ENCODE measurements at regions not wholly inside any gene's neighbourhood (a gene's known extent, or its start where the extent isn't known, plus 50 kb on each side); places are given as distances from the start of the nearest gene placed in this dataset.

- FAIRE-seq (no peak), DNase-seq (ENCODE audit: low read depth in 1 of 2, low spot score in 2 of 2) (no peak)
- Histone ChIP-seq H3K79me2 (ENCODE audit: control insufficient read depth in 1 of 2, insufficient read depth in 2 of 2, low read length in 2 of 2) (no peaks in the 10 kb centered on the region), H3K9ac (replicated peaks in 1 of 4; ENCODE audit: extremely low read depth in 1 of 4, low read depth in 3 of 4, low read length in 3 of 4) (no peak overlapping the region), H3K14ac (ENCODE audit: insufficient read length) (no peak overlapping the region), H3K9me3 (ENCODE audit: insufficient read depth in 2 of 2, low read depth in 1 of 2, low read length in 1 of 2) (no peaks in the 10 kb centered on the region), H3K23me2 (ENCODE audit: low read depth, low read length) (no peaks in the 10 kb centered on the region), H2BK12ac (ENCODE audit: low read depth, low read length) (no peak overlapping the region), H3K27ac (ENCODE audit: low read depth, low read length) (no peak overlapping the region), H3K4me2 (ENCODE audit: insufficient read depth in 1 of 2, low read depth in 2 of 2, low read length in 2 of 2) (no peak overlapping the region), H4K91ac (replicated peaks; ENCODE audit: insufficient read length, low read length) (no peak overlapping the region), H2BK20ac (ENCODE audit: low read length) (no peak overlapping the region), H3K18ac (ENCODE audit: extremely low read depth, low read length) (no peak overlapping the region), H3K4ac (replicated peaks; ENCODE audit: insufficient read length, low read depth, low read length) (no peak overlapping the region), H3K79me1 (ENCODE audit: low read depth, low read length) (no peaks in the 10 kb centered on the region), H4K5ac (ENCODE audit: insufficient read length, low read depth, low read length) (no peak overlapping the region), H3K36me3 (ENCODE audit: control insufficient read depth in 2 of 4, insufficient read depth in 4 of 4, low read length in 3 of 4) (no peaks in the 10 kb centered on the region), H3K4me1 (replicated peaks in 1 of 4; ENCODE audit: control insufficient read depth in 3 of 4, insufficient read depth in 4 of 4, low read length in 3 of 4) (no peaks in the 10 kb centered on the region), H2BK15ac (ENCODE audit: low read length) (no peak overlapping the region), H4K20me1 (replicated peaks in 1 of 2; ENCODE audit: control insufficient read depth in 1 of 2, insufficient read depth in 2 of 2, low read length in 2 of 2) (no peaks in the 10 kb centered on the region), H2AK5ac (ENCODE audit: low read depth, low read length) (no peak overlapping the region), H2BK5ac (ENCODE audit: low read depth, low read length) (no peak overlapping the region), H3K56ac (replicated peaks; ENCODE audit: insufficient read length, low read depth, low read length) (no peak overlapping the region), H4K8ac (ENCODE audit: extremely low read depth, insufficient read depth, low read length) (no peak overlapping the region), H2AFZ (ENCODE audit: low read length) (no peak overlapping the region), H3K27me3 (replicated peaks in 1 of 4; ENCODE audit: control insufficient read depth in 3 of 4, extremely low read depth in 1 of 4, insufficient read depth in 3 of 4, low read length in 3 of 4) (no peaks in the 10 kb centered on the region), H2BK120ac (replicated peaks; ENCODE audit: low read depth, low read length) (no peak overlapping the region), H3K23ac (ENCODE audit: insufficient read length) (no peak overlapping the region), H3K4me3 (ENCODE audit: extremely low read depth in 1 of 4, insufficient read depth in 2 of 4, low read depth in 3 of 4, low read length in 4 of 4) (no peak overlapping the region)
- CTCF ChIA-PET (ENCODE audit: partially characterized antibody) = no interaction called here
- POLR2A ChIA-PET (ENCODE audit: partially characterized antibody) = no interaction called here
- 91% methylated on average over 1 of the region's 1 CpG; no CpG with 5 or more reads in 1 of the 2 experiments for WGBS, 2 experiments (ENCODE audit: extremely low coverage in 1 of 2, insufficient coverage in 1 of 2, insufficient read length in 1 of 2, insufficient replicate concordance in 2 of 2, low coverage in 1 of 2, low lambda C conversion rate in 2 of 2, missing lambda C conversion rate in 1 of 2)
- TF ChIP-seq TAF7 (optimal IDR thresholded peaks at IDR 0.05; ENCODE audit: borderline replicate concordance, low read depth, low read length) (no peak), EZH2 (IDR thresholded peaks at IDR 0.05; ENCODE audit: low read depth, low read length, severe bottlenecking) (no peak), JUND (IDR thresholded peaks at IDR 0.05; ENCODE audit: low read length) (no peak), EGR1 (IDR thresholded peaks at IDR 0.05; ENCODE audit: borderline replicate concordance, low read depth, low read length) (no peak), POLR2AphosphoS5 (IDR thresholded peaks at IDR 0.05; ENCODE audit: low read depth, low read length) (no peak), ATF2 (IDR thresholded peaks at IDR 0.05; ENCODE audit: low read length) (no peak), YY1 (IDR thresholded peaks at IDR 0.05; ENCODE audit: low read depth, low read length) (no peak), MAX (IDR thresholded peaks at IDR 0.05) (no peak), CHD2 (IDR thresholded peaks at IDR 0.05; ENCODE audit: low read length) (no peak), BRCA1 (IDR thresholded peaks at IDR 0.05; ENCODE audit: low read depth, low read length) (no peak), USF2 (IDR thresholded peaks at IDR 0.05; ENCODE audit: low read length) (no peak), SIN3A (conservative IDR thresholded peaks at IDR 0.05 in 1 of 2, IDR thresholded peaks at IDR 0.05 in 1 of 2; ENCODE audit: low read depth in 1 of 2, low read length in 2 of 2) (no peak), KDM5A (IDR thresholded peaks at IDR 0.05; ENCODE audit: low read length) (no peak)
These were observed 1376.5 kb upstream of the ADGRL2 start for GRCh38 chr1:80424249-80424648.

All from H1 (cell line).